RPMI8226 (cell line): ENCODE measurements at regions not wholly inside any gene's neighbourhood (a gene's known extent, or its start where the extent isn't known, plus 50 kb on each side); places are given as distances from the start of the nearest gene placed in this dataset.
"Not testable (repeated sequence)": the region's sequence is repeated elsewhere in the genome, so short reads cannot be mapped to it uniquely, and the experiment has no call there.

Experiments
- DNase-seq: peaks from one replicate; pipeline ENCODE4 v3.0.0-alpha.2; 2015

GRCh38 chr9:135343837-135344522 lies 135.6 kb upstream of the PPP1R26 start:
- peak; percentile 76 for DNase-seq

- no peak for DNase-seq
Measured at GRCh38 chr9:135344523-135344901, 135.1 kb upstream of the PPP1R26 start.

GRCh38 chr9:135344915-135345500 lies 134.6 kb upstream of the PPP1R26 start:
- DNase-seq: no peak

GRCh38 chr9:135345775-135346433 lies 133.7 kb upstream of the PPP1R26 start:
- no peak for DNase-seq

GRCh38 chr9:135346438-135347050 lies 133.0 kb upstream of the PPP1R26 start:
- DNase-seq: no peak

- no peak for DNase-seq
Measured at GRCh38 chr9:135347461-135347860, 132.1 kb upstream of the PPP1R26 start.

- peak; percentile 33 for DNase-seq
Measured at GRCh38 chr9:135348076-135348787, 131.3 kb upstream of the PPP1R26 start.

- no peak for DNase-seq
Measured at GRCh38 chr9:135348788-135349150, 130.8 kb upstream of the PPP1R26 start.

GRCh38 chr9:135349212-135350002 lies 130.2 kb upstream of the PPP1R26 start:
- no peak for DNase-seq

GRCh38 chr9:135350003-135350315 lies 129.6 kb upstream of the PPP1R26 start:
- peak; percentile 56 for DNase-seq

- no peak for DNase-seq
Measured at GRCh38 chr9:135353935-135354334, 125.6 kb upstream of the PPP1R26 start.

- no peak for DNase-seq
Measured at GRCh38 chr9:135355521-135356011, 124.0 kb upstream of the PPP1R26 start.

- DNase-seq: no peak
Measured at GRCh38 chr9:135356021-135356420, 123.6 kb upstream of the PPP1R26 start.

GRCh38 chr9:135356796-135357195 lies 122.8 kb upstream of the PPP1R26 start:
- no peak for DNase-seq

GRCh38 chr9:135357863-135358551 lies 121.6 kb upstream of the PPP1R26 start:
- DNase-seq: no peak

GRCh38 chr9:135358552-135358940 lies 121.0 kb upstream of the PPP1R26 start:
- no peak for DNase-seq

GRCh38 chr9:135359764-135360163 lies 119.8 kb upstream of the PPP1R26 start:
- DNase-seq: no peak

GRCh38 chr9:135360617-135361016 lies 119.0 kb upstream of the PPP1R26 start:
- no peak for DNase-seq

GRCh38 chr9:135361668-135362067 lies 117.9 kb upstream of the PPP1R26 start:
- not testable (repeated sequence) for DNase-seq

GRCh38 chr9:135363596-135363995 lies 116.0 kb upstream of the PPP1R26 start:
- no peak for DNase-seq

GRCh38 chr9:135365013-135365768 lies 114.4 kb upstream of the PPP1R26 start:
- DNase-seq: no peak
